Neuron (in vitro differentiated cells): ENCODE measurements at regions not wholly inside any gene's neighbourhood (a gene's known extent, or its start where the extent isn't known, plus 50 kb on each side); places are given as distances from the start of the nearest gene placed in this dataset.
"Not testable (repeated sequence)": the region's sequence is repeated elsewhere in the genome, so short reads cannot be mapped to it uniquely, and the experiment has no call there.

Experiments
- H2AFZ ChIP-seq: one replicate; pipeline ENCODE4 v1.6.1; 2013; ENCODE audit warnings: low read depth, mild to moderate bottlenecking, inconsistent platforms, low read length, moderate library complexity
- H3K27me3 ChIP-seq: one replicate; pipeline ENCODE4 v1.6.1; 2013; ENCODE audit warnings: low read length; ENCODE audit not compliant: insufficient read depth
- H3K36me3 ChIP-seq: one replicate; pipeline ENCODE4 v1.6.1; 2013; ENCODE audit warnings: low read length; ENCODE audit not compliant: insufficient read depth
- H3K4me1 ChIP-seq: one replicate; pipeline ENCODE4 v1.6.1; 2013; ENCODE audit warnings: low read length; ENCODE audit not compliant: insufficient read depth
- H3K4me3 ChIP-seq: 2 replicates; pipeline ENCODE4 v1.5.1; 2013; ENCODE audit warnings: mild to moderate bottlenecking, low read length, moderate library complexity
- H3K9me3 ChIP-seq: one replicate; pipeline ENCODE4 v1.6.1; 2013; ENCODE audit warnings: low read length

- no peak overlapping the region for H2AFZ ChIP-seq
- no peak overlapping the region for H3K4me3 ChIP-seq
- H3K27me3 ChIP-seq = no peaks in the 10 kb centered on the region
- peaks cover 9% of the 10 kb centered on the region for H3K9me3 ChIP-seq
- no peaks in the 10 kb centered on the region for H3K4me1 ChIP-seq
- H3K36me3 ChIP-seq = no peaks in the 10 kb centered on the region
These were observed 196.5 kb downstream of the UBE3A start for GRCh38 chr15:25242166-25242879.

DNA sequence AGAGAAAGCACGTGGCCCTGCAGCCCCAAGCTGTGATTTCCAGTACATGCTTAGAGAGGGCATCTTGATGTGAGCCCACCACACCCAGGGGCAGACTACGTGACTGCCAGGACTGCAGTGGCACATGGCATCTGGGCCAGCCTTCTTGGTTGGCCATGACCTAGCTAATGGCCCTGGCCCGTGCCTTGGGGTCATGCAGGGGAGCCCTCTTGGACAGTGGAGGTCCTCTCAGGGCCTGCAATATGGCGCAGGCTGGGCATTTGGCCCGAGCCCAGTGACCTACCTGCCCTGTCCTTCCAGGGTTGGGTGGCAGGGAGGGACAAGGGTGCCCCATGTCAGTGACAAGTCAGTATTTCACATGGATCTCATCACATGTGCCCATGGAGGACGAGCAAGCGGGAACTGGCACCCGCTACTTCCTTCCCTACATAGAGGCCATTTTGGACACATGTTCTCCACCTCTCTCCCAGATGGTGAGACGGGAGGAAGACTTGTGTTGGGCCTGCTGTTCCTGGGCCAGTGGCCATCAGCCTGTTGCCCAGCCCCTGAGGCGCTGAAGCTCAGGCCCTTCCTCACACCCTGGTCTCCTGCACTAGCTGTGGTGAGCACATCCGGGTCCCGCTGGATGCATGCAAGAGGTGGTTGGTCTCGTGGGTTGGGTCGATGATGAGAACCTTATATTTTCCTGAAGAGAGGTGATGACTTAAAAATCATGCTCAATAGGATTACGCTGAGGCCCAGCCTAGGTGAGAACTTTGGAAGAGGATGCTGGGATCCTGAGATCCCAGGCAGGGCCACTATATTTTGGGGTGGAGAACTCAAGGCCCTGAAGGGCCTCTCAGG, 195.6 kb downstream of the UBE3A start:
- Histone ChIP-seq H3K4me3 (no peak overlapping the region), H3K4me1 (no peaks in the 10 kb centered on the region), H3K36me3 (no peaks in the 10 kb centered on the region), H3K9me3 (peaks cover 9% of the 10 kb centered on the region), H3K27me3 (no peaks in the 10 kb centered on the region), H2AFZ (no peak overlapping the region)

- Histone ChIP-seq H3K4me1 (no peaks in the 10 kb centered on the region), H3K9me3 (peaks cover 9% of the 10 kb centered on the region), H3K27me3 (no peaks in the 10 kb centered on the region), H3K4me3 (no peak overlapping the region), H2AFZ (no peak overlapping the region), H3K36me3 (no peaks in the 10 kb centered on the region)
These were observed 195.1 kb downstream of the UBE3A start for GRCh38 chr15:25243800-25244097.

DNA sequence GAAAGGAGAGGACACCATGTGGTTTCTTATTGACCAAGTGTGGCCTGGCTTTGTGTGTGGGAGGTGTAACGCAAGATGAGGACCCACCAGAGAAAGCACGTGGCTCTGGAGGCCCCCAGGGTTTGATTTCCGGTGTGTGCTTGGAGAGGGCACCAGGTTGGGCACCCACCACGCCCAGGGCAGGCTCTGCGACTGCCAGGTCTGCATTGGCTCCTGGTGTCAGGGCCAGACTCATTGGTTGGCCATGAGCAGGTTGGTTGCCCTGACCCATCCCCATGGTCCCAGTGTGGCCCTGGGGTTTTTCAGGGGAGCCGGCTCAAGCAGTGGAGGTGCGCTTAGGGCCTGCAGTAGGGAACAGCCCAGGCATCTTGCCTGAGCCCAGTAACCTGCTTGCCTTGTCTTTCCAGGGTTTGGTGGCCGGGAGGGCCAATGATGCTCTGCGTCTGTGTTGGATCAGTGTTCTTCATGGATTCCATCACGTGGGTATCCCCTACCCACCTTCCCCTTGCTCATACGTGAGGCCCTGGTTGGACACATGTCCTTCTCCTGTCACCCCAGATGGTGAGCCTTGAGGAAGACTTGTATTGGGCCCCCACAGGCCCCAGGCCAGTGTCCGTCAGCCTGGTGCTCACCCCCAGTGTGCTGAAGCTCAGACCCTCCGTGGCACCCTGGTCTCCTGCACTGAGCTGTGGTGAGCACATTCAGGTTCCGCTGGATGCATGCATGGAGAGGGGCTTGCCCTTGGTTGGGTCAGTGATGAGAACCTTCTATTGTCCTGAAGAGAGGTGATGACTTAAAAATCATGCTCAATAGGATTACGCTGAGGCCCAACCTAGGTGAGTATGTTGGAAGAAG, 193.9 kb downstream of the UBE3A start:
- H3K4me3 ChIP-seq = no peak overlapping the region
- no peaks in the 10 kb centered on the region for H3K4me1 ChIP-seq
- no peak overlapping the region for H2AFZ ChIP-seq
- no peaks in the 10 kb centered on the region for H3K27me3 ChIP-seq
- H3K36me3 ChIP-seq = no peaks in the 10 kb centered on the region
- peaks cover 8% of the 10 kb centered on the region for H3K9me3 ChIP-seq

- H3K36me3 ChIP-seq = no peaks in the 10 kb centered on the region
- no peak overlapping the region for H2AFZ ChIP-seq
- H3K4me3 ChIP-seq = no peak overlapping the region
- peaks cover 9% of the 10 kb centered on the region for H3K9me3 ChIP-seq
- H3K4me1 ChIP-seq = no peaks in the 10 kb centered on the region
- no peaks in the 10 kb centered on the region for H3K27me3 ChIP-seq
These were observed 192.8 kb downstream of the UBE3A start for GRCh38 chr15:25245801-25246622.

DNA sequence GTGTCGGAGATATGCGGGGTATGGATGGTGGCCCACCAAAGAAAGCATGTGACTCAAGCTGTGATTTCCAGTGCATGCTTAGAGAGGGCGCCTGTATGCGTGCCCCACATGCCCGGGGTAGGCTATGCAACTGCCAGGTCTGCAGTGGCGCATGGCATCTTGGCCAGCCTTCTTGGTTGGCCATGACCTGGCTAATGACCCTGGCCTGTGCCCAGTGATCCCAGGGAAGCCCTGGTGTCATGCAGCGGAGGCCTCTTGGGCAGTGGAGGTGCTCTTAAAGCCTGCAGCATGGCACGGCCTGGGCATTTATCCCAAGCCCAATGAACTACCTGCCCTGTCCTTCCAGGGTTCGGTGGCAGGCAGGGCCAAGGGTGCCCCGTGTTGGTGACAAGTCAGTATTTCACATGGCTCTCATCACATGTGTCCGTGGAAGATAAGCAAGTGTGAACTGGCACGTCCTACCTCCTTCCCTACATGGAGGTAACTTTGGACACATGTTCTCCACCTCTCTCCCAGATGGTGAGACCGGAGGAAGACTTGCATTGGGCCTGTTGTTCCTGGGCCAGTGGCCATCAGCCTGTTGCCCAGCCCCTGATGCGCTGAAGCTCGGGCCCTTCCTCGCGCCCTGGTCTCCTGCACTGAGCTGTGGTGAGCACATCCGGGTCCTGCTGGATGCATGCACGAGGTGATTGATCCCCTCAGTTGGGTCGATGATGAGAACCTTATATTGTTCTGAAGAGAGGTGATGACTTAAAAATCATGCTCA, 192.0 kb downstream of the UBE3A start:
- Histone ChIP-seq H3K36me3 (no peaks in the 10 kb centered on the region), H3K4me3 (no peak overlapping the region), H3K9me3 (peaks cover 11% of the 10 kb centered on the region), H2AFZ (no peak overlapping the region), H3K27me3 (no peaks in the 10 kb centered on the region), H3K4me1 (no peaks in the 10 kb centered on the region)

DNA sequence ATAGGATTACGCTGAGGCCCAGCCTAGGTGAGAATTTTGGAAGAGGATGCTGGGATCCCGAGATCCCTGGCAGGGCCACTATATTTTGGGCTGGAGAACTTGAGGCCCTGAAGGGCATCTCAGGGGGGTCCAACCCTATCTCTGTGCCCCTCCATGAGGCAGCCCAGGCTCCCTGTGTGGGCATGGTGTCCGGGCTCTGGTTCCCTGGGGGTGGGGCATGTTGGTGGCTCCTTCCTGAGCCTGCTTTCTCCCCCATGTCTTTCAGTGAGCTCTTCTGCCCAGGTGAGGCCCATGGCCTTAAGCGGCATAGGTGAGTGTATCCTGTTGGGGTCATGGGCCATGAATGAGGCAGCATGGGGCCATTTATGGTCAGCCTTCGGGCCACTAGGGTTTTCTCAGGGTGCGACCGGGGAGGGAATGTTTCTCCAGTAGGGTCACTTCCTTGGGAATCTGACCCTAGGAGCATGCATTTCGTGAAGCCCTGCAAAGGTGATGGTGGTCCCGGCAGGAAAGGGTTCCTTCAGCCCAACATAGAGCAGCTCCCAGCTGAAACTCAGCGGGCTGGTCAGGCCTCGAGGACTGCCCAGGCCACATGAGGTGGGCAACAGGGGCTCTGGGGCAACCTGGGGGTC, 191.3 kb downstream of the UBE3A start:
- no peaks in the 10 kb centered on the region for H3K4me1 ChIP-seq
- no peak overlapping the region for H3K4me3 ChIP-seq
- no peaks in the 10 kb centered on the region for H3K27me3 ChIP-seq
- H3K36me3 ChIP-seq = no peaks in the 10 kb centered on the region
- peaks cover 9% of the 10 kb centered on the region for H3K9me3 ChIP-seq
- H2AFZ ChIP-seq = no peak overlapping the region

DNA sequence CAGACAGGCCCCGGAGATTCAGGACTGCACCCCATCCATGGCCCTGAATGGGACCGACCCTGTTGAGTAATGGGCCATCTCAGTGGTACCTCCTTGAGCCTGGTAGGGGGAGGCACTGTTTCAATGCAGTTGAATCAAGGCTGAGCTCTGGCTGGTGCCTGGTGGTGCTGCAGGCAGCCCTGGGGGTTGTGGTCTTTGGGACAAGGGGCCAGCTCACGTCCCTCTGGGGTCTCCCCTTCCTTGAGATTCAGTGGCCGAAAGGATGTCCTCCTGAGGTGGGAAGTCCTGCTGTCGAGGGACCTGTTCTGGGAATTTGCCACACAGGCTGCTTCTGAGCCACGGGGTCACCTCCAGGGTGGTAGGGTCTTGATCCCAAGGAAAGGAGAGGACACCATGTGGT, 190.7 kb downstream of the UBE3A start:
- not testable (repeated sequence) for H3K9me3 ChIP-seq, H3K4me3 ChIP-seq, H3K4me1 ChIP-seq, H2AFZ ChIP-seq, H3K27me3 ChIP-seq, H3K36me3 ChIP-seq

DNA sequence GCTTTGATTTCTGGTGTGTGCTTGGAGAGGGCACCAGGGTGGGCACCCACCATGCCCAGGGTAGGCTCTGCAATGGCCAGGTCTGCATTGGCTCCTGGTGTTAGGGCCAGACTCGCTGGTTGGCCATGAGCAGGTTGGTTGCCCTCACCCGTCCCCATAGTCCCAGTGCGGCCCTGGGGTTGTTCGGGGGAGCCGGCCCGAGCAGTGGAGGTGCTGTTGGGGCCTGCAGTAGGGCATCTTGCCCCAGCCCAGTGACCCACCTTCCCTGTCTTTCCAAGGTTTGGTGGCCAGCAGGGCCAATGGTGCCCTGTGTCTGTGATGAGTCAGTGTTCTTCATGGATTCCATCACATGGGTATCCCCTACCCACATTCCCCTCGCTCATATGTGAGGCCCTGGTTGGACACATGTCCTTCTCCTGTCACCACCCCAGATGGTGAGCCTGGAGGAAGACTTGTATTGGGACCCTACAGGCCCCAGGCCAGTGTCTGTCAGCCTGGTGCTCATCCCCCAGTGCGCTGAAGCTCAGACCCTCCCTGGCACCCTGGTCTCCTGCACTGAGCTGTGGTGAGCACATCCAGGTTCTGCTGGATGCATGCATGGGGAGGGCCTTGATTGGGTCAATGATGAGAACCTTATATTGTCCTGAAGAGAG, 190.1 kb downstream of the UBE3A start:
- Histone ChIP-seq H3K9me3 (peaks cover 5% of the 10 kb centered on the region), H2AFZ (no peak overlapping the region), H3K36me3 (no peaks in the 10 kb centered on the region), H3K4me1 (no peaks in the 10 kb centered on the region), H3K27me3 (no peaks in the 10 kb centered on the region), H3K4me3 (no peak overlapping the region)

DNA sequence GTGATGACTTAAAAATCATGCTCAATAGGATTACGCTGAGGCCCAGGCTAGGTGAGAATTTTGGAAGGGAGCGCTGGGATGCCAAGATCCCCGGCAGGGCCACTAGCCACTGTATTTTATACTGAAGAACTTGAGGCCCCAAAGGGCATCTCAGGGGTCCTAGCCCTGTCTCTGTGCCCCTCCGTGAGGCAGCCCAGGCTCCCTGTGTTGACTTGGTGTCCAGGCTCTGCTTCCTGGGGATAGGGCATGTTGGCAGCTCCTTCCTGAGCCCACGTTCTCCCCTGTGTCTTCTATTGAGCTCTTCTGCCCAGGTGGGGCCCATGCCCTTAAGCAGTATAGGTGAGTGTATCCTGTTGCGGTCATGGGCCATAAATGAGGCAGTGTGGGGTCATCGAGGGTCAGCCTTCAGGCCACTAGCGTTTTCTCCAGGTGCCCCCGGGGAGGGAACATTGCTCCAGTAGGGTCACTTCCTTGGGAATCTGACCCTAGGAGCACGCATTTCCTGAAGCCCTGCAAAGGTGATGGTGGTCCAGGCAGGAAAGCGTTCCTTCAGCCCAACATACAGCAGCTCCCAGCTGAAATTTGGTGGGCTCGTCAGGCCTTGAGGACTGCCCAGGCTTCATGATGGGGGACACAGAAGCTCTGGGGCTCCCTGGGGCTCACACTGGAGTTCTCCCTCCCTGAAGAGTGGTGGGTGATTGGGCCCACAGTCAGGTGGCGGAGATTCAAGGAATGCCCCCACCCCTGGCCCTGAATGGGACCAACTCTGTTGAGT, 189.4 kb downstream of the UBE3A start:
- peaks cover 5% of the 10 kb centered on the region for H3K9me3 ChIP-seq
- no peak overlapping the region for H3K4me3 ChIP-seq

GRCh38 chr15:25250011-25250596, 188.7 kb downstream of the UBE3A start:
- Histone ChIP-seq H3K4me3 (no peak overlapping the region), H3K4me1 (no peaks in the 10 kb centered on the region), H3K9me3 (peaks cover 5% of the 10 kb centered on the region), H3K36me3 (no peaks in the 10 kb centered on the region), H3K27me3 (no peaks in the 10 kb centered on the region), H2AFZ (no peak overlapping the region)

More for the DNA sequence above, 189.4 kb downstream of the UBE3A start:
- H3K27me3 ChIP-seq = no peaks in the 10 kb centered on the region
- H3K4me1 ChIP-seq = no peaks in the 10 kb centered on the region
- no peaks in the 10 kb centered on the region for H3K36me3 ChIP-seq
- no peak overlapping the region for H2AFZ ChIP-seq
